ENCODE measurements at regions not wholly inside any gene's neighbourhood (a gene's known extent, or its start where the extent isn't known, plus 50 kb on each side); places are given as distances from the start of the nearest gene placed in this dataset.

DNA sequence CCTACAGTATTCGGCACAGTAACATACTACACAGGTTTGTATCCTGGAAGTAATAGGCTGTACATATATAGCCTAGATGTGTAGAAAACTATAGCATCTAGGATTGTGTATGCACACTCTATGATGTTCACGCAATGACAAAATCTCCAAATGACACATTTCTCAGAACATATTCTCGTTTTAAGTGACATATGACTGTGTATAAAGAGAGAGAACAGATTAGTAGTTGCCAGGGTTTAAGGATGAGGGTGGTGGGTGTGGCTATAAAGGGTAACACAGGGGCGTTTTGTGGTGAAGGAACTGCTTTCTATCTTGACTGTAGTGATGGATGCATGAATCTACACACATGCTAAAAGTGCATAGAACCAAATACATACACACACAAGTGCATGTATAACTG is 101.2 kb downstream of the ARL4A start:
- TF ChIP-seq MYC (IDR thresholded peaks at IDR 0.05; ENCODE audit: low read depth, low read length): no peak
- no peak for TF ChIP-seq POLR2A (IDR thresholded peaks at IDR 0.05; ENCODE audit: low read depth, low read length)
- TF ChIP-seq, protein P1, sequence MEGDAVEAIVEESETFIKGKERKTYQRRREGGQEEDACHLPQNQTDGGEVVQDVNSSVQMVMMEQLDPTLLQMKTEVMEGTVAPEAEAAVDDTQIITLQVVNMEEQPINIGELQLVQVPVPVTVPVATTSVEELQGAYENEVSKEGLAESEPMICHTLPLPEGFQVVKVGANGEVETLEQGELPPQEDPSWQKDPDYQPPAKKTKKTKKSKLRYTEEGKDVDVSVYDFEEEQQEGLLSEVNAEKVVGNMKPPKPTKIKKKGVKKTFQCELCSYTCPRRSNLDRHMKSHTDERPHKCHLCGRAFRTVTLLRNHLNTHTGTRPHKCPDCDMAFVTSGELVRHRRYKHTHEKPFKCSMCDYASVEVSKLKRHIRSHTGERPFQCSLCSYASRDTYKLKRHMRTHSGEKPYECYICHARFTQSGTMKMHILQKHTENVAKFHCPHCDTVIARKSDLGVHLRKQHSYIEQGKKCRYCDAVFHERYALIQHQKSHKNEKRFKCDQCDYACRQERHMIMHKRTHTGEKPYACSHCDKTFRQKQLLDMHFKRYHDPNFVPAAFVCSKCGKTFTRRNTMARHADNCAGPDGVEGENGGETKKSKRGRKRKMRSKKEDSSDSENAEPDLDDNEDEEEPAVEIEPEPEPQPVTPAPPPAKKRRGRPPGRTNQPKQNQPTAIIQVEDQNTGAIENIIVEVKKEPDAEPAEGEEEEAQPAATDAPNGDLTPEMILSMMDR (IDR thresholded peaks at IDR 0.05; ENCODE audit: extremely low read depth in 1 of 2, insufficient read depth in 1 of 2, low read depth in 1 of 2, low read length in 2 of 2): no peak
- TF ChIP-seq POLR2AphosphoS5 (IDR thresholded peaks at IDR 0.05; ENCODE audit: insufficient read depth, low read depth, low read length): no peak
- no peak for TF ChIP-seq GATA2 (IDR thresholded peaks at IDR 0.05; ENCODE audit: insufficient read depth, insufficient read length, low read depth, low read length)
- TF ChIP-seq EZH2 (IDR thresholded peaks at IDR 0.05; ENCODE audit: borderline replicate concordance, low read depth, low read length, severe bottlenecking): no peak
- TF ChIP-seq, protein P2, sequence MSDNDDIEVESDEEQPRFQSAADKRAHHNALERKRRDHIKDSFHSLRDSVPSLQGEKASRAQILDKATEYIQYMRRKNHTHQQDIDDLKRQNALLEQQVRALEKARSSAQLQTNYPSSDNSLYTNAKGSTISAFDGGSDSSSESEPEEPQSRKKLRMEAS (IDR thresholded peaks at IDR 0.05; ENCODE audit: insufficient read depth, insufficient read length): no peak

Measured in endothelial cell of umbilical vein (primary cell).